NCI-H2227 (cell line): ENCODE measurements at regions not wholly inside any gene's neighbourhood (a gene's known extent, or its start where the extent isn't known, plus 50 kb on each side); places are given as distances from the start of the nearest gene placed in this dataset.
"Not testable (repeated sequence)": the region's sequence is repeated elsewhere in the genome, so short reads cannot be mapped to it uniquely, and the experiment has no call there.

Experiments used
- DNase-seq: peaks from one replicate; lab custom pipeline; 2025; ENCODE audit not compliant: unreplicated experiment; lab: John Stamatoyannopoulos, UW

DNA sequence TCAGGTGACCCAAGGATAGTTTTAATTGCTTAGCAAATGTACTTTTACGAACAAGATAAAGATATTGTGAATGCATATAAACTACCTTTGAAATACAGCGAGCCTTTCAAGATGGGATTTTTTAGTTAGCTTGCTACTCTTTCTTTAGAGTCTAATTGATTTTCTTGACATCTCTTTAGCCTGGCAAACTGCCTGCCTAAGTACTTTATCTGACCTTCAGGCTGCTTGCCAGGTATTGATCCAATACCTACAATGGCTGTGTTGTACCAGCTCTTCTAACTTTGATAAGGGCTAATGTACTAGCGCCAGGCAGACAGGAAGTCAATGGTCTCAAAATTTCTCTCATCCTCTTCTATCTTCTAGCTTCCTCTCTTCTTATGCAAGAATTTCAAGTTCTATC, 414.4 kb upstream of the ACVR2A start:
- no peak for DNase-seq

DNA sequence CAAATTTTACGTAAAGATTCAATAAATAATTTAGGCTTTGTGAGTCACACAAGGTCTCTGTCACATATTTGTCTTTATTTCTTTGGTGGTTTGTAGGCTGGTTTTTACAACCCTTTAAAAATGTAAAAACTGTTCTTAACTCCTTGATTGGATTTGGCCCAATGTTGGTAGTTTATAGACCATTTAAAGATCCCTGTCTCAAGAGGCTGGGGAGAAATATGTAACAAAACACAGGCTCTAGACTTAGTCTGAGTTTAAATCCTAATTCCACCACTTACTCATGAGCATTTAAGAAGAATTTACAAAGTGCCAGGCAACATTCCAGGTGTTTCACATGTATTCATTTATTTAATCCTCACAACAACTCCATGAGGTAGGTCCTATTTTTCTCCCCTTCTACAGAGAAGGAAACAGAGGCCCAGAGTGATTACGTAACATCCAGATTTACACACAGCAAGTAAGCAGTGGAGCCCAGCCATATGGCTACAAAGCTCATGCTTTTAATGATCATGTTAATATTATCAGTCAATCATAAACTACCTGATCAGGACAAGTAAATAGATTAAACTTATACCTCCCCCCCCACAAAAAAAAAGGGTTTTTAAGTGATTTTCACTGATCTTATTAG, 416.6 kb upstream of the ACVR2A start:
- no peak for DNase-seq

DNA sequence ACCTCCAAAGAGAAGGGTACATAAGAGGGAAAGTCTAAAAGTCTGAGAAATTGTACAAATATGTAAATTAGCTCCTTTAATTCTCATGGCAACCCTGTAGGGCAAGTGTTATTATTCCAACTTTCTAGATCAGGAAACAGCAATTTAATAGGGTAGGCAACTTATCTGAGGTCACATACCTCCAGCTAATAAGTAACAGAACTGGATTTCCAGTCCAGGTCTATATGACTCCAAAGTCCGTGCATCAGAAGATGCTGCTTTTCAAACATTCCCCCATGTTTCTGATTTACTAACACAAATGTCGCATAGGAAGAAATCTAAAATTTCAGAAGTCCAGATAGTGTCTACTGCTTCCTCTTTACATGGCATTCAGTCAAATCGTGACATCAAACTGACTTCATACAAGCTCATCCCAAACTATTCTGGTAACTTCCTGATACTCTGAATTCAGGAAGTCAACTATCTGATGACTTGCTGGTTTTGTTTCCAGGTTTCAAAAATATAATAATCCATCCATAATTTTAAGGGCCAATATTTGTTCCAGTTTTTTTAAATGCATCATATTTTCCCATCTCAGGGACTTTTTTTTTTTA, 419.3 kb upstream of the ACVR2A start:
- no peak for DNase-seq

DNA sequence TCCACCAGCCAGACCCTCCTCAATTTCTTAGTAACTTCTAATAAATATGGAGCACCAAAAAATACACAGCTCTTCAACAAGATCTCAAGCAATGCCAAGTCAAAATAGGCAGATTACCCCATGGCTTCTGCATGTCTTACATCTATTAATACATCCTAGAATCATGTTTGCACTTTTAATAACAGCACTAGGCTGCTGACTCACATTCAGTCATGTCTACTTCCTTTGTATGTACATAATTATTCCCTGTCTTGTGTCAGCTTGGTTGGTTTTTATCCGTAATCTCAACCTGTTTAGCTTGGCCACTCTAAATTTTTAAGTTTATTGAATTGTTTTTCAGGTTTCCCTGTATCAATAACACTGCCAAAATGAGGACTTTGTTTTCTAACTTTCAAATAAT, 420.1 kb upstream of the ACVR2A start:
- no peak for DNase-seq

DNA sequence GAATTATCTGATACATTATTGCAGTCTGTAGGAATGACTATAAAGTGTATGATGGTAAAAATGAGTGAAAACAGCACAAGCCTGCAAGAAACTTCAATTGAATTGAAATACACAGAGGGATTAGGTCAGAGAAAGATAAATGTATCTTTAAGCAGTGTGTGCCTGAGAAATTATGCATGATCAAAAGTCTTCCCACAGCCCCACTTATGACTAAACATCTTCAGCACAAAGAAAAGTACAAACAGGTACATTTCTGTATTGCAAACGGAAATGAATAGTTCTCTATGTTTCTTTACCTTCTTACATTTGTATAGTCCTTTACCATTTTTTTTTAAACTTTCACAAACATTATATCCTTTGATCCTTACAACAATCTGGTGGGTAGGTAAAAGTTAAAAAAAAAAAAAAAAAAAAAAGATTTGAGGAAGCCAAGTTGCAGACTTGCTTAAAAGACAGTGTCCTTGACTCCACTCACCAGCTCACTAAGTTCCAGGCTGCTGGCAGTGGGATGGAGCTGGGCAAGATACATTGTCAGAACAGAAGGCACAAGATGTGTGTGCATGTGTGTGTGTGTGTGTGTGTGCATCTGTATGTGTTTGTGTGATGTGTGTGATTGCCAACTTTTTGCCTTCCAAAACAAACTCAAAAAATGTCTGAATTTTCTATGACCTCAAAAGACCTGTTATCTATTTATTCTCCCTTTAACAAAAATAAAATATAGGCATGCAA, 423.7 kb upstream of the ACVR2A start:
- DNase-seq: no peak

DNA sequence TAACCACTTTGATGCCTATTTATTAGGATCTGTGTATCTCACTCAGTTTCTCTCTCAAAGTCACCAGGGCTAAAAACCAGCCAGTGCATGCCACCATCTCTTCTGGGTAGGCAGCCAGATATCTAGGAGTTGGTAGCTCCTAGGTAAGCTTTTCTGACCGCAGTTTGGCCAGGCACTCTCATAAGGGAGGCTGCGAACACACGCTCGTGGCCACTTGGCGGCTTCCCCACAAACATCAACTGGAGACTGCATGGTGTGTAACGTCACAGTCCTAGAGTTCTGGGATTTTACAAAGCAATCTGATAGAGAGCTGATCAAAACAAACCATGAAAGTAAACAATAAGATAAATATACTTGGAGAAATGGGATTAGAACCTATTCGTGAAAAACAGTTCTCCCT, 424.3 kb upstream of the ACVR2A start:
- DNase-seq: no peak

DNA sequence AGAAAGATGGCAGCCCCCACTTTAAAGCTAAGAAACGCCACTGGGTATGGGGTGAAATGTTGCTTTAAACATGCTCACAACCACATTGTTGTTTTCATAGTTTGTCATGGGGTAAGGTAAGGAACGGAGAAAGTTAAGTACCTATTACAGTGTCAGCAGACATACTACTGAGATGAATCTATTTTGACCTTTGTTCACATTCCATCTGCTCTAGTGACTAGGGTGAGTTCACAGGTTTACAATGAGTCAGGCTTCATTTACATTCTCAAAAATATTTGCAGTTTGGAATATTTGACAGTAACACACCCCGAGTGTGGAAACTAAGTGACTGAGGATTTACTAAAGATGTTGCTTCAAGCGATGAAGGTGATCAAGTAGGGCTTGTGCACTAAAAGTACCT, 428.7 kb upstream of the ACVR2A start:
- no peak for DNase-seq

DNA sequence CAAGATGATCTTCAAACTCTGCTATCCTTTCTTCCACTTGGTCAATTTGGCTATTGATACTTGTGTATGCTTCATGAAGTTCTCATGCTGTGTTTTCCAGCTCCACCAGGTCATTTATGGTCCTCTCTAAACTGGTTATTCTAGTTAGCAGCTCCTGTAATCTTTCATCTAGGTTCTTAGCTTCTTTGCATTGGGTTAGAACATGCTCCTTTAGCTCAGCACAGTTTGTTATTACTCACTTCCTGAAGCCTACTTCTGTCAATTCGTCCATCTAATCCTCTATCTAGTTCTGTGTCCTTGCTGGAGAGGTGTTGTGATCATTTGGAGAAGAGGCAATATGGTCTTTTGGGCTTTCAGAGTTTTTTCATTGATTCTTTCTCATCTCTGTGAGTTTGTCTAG, 430.2 kb upstream of the ACVR2A start:
- not testable (repeated sequence) for DNase-seq

DNA sequence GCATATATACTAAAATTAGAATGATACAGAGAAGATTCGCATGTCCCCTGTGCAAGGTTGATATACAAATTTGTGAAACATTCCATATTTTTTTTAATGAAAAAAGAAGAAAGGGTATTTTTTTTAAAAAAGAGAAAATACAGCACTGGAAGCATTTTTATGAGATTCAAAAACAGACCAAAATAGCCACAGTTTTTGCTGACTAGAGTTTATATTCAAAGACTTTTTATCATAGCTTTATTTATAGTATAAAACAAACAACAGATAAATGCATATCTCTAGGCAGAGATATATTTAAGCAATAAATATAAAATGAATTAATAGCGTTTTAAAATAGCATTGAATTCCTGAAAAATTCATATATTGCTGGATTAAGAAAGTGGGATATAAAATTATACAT, 436.5 kb upstream of the ACVR2A start:
- DNase-seq: no peak

DNA sequence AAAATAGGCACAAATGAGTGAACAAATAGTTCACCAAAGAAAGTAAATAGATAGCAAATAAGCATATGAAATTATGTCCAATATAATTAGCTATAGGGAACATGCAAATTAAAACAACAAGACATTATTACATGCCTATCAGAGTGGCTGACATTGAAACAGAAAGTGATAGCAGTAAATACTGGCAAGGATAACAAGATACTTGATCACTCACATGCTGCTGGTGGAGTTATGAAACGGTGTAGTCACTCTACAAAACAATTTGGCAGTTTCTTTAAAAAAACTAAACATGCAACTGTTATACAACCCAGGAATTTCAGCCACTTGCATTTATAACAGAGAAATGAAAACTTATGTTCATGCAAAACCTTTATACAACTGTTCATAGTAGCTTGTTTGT, 439.2 kb upstream of the ACVR2A start:
- no peak for DNase-seq

DNA sequence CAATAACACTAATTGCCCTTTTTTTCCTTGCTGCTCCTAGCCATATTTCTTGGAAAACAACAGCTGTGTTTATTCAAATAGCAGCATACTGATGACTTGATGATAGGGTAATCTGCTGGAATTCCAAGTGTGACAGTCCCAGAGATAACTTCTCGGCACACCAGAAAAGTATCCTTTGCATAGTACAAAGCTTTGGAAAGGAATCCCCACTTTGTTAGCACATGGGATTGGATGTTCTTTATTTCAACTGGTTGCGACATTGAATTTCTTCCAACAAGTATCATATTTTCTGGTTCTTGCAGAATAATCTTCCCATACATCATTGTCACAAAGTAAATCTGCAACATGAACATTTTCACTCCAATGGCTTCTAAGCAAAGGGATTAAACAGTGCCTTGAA, 445.8 kb upstream of the ACVR2A start:
- DNase-seq: no peak

DNA sequence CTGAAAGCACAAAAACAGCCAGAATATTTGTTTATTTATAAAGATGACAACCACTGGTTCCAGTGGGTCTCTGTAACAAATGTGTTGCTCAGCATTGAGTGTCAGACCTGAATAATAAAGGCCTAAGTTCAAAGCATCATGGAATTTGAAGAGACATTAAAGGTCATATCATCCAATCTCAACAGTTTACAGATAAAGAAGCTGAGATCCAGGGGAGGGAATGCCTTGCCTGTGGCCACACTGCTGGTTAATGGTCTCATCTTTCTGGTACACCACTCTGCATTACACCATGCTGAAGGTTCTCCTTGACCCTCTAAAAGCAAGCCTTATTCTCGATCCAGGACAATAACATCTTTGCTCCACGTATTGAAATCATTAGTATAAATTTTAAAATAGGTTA, 446.5 kb upstream of the ACVR2A start:
- DNase-seq: no peak

DNA sequence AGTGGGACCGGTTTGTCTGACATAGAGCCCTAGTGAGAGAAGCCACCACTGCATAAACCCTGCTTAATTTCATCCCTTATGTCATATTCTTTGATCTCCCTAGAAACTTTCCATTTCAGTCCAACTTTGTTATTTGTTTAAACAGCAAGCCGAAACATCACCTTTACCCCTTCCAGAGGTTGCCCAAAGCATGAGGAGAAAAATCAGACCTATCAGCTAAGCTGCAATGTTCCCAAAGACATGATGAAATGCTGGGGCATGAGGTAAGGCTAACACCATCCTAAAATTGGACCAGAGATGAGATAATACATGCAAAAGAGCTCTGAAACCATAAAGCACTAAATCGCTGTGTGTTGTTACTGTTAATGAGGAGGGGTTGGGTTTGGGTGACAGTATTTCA, 447.9 kb upstream of the ACVR2A start:
- DNase-seq: no peak

DNA sequence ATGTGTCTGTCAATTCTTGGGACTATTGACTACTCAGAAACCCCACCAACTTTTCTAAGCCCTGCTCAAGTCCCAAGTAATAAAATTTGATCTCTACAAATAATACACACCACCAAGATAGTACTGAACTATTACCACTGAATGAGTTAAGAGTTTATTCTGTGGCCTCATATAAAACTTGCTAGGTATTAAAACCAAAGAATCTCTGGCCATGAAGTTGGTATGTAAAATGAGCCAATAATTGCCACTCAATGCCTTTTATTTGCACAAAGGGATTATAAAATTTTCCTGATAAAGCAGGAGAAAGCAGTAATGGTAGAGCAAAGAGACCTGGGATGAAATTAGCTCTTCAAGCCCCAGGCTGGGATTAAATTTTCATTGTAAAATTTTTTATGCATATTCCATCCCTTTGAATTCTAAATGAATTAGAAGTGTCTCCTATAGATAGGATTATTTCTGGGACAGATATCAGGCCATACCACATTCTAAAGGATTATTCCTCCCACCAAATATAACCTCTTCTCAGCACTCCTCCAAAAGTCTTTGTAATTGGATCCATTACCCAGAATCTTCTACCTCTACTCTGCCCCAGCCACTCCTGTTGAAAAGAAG, 450.5 kb upstream of the ACVR2A start:
- DNase-seq: no peak

DNA sequence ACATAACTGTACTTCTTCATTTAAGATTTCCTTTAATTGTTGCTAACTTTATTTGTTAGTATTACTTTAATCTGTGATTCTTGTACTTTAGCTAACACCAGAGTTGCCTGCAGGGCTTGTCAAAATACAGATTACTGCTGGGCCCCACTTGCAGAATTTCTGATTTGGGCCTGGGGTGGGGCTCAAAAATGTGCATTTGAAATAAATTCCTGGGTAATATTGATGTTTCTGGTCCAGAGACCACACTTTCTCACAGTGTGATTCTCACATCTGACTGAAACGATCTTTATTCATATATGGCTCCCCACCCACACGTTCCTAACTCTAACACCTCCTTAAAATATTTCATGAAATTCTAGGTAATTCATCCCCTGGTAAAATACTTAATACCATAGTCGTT, 452.6 kb upstream of the ACVR2A start:
- no peak for DNase-seq

DNA sequence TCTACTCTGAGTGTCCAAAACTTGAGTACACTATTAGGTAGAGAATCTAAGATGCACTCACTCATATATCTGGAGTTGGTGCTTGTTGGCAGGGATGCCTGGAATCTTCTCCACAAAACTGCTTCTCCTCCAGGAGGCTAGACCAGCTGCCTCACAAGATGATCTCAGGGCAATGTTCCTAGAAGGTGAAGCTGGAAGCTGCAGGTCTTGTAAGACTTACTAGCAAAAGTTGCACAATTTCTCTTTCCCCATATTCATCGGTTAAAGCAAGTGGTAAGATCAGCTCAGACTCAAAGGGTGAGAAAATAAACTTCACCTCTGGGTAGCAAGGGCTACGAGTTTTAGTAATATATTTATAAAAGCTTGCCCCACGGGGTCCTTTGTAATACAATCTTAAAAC, 454.4 kb upstream of the ACVR2A start:
- no peak for DNase-seq

DNA sequence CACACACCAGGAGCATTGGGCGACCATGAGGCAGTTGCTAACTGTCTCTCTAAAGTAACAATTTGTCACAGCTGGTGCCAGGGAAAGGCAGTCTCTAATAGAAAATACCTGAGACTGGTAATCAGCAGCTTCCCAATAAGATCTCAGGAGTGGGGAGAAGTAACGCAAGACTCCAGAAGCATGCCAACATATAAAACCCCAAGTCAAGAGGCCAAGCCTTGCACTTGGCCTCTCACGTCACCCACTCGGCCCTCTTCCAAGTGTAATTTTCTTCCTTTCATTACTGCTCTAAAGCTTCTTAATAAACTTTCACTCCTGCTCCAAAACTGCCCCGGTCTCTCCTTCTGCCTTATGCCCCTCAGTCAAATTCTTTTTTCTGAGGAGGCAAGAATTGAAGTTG, 455.6 kb upstream of the ACVR2A start:
- DNase-seq: no peak

DNA sequence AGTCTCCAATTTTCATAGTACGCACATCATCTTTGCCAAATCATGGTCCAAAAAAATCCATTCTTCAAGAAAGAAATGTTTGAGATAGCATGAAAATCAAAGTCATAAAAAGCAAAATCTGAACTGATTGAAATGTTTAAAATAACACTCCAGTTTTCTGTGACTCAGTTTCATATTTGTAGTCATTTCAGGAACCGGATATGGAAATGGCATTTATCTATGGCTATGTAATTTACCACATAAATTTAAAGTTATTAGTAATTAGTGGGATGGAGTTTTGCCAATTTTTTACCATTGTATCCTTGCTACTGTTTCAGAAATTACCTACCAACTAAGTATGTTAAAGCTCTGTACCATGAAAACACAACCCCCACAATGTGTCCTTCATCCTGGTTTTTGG, 456.6 kb upstream of the ACVR2A start:
- DNase-seq: no peak

DNA sequence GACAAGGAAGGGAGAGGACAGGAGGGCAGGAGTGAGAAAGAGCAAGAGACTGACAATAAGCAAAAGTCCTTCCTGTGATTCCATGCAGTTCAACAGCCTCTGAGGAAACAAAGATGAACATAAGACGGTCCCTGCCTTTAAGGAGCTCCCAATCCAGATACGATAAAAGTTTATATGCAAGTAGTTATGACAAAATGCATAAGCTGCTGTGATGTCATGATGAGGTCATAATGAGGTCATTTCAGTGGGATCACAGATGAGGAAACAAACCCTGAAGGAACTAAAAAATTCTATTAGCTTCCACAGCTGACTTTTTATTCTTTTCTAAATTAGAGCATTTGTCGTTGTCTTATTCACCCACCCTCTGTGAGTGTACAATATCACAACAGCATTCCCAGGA, 458.5 kb upstream of the ACVR2A start:
- no peak for DNase-seq

DNA sequence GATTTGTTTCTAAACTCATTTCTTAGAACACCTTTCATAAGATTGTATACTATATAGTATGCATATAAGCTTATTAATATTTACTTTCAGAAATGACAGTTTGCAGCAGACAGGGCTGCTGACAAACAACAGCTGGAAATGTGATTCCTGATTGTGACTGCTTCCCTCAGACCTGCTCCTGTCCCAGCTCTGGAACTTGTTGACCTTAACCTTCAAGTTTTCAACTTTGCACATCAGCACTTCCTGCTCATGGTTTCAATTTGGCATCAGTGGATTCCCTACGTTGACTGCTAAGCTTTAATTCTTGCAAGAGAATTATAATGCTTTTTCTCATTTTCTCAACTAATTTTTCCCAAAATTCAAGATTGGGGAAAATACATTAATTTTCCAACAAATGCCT, 459.2 kb upstream of the ACVR2A start:
- DNase-seq: no peak

DNA sequence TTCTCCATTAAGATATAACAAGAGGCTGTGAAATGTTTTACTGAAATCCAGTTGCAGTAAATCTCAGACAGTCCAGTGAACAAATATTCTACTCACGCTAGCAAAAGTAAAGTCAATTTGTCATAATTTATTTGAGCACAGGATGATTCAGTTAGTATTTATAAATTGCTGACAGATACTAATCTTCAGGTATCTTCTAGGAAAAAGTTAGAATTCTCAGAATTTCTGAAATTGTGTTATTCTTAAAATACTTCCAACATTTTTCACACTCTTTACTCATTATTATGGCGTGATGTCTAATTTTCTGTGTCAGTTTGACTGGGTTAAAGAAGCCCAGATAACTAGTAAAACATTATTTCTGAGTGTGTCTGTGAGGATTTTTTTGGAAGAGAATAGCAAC, 460.2 kb upstream of the ACVR2A start:
- DNase-seq: no peak

DNA sequence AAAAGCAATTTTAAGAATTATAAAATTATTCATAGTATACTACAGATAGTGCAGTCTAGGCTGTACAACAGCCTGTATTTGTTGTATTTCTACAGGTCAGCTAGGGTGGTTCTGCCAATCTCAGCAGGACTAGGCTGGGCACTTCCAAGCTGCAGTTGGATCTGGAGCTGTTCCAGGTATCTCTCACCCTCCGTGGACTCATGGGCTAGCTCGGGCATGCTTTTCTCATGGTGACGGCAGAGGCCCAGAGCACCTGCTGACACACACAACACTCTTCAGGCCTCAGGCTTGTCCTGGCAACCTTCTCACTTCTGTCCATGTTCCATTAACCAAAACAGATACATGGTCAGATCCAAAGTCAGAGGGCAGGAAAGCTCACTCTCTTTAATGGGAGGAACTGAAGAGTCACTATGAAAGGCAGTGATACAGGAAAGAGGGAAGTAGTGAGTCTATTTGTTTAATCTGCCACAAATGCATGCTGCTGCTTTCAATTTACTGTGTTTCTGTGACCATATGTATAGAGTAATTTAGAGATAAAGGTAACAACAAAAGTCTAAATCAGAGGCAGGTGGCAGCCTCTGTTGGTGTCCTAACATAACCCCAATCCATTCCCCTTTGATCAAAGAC, 462.4 kb upstream of the ACVR2A start:
- no peak for DNase-seq
